Endothelial cell of umbilical vein (primary cell): ENCODE measurements at regions not wholly inside any gene's neighbourhood (a gene's known extent, or its start where the extent isn't known, plus 50 kb on each side); places are given as distances from the start of the nearest gene placed in this dataset.

Experiments used
- BruUV-seq: library from RNA; stranded (reverse); fragments of 400-500 nt; replicated peaks from 2 replicates; lab custom pipeline; 2021; lab: Mats Ljungman, UMichigan
- CTCF ChIA-PET: fragments of 300-600, 350-600 bp; sonication (Branson Sonifier 250); formaldehyde crosslinking; loops from one replicate; lab custom pipeline; 2021; ENCODE audit warnings: antibody characterized with exemption, inconsistent platforms; lab: Charles Lee
- POLR2A ChIA-PET: fragments of 300-600, 350-600 bp; sonication (Branson Sonifier 250); formaldehyde crosslinking; loops from one replicate; lab custom pipeline; 2021; ENCODE audit warnings: antibody characterized with exemption, inconsistent platforms; lab: Charles Lee
- DNase-seq: peaks from one replicate; pipeline ENCODE4 v3.0.0-alpha.2; 2011; ENCODE audit warnings: low read depth, low spot score
- FAIRE-seq: peaks from 2 replicates; lab custom pipeline; 2011; peaks lifted over from hg19 to GRCh38; lab: Jason Lieb, UNC
- H2AFZ ChIP-seq: 2 replicates; pipeline ENCODE4 v1.6.0; 2012; ENCODE audit warnings: low read depth, low read length, control low read depth, inconsistent platforms
- H3K27ac ChIP-seq: 2 replicates; pipeline ENCODE4 v1.5.1; 2011; ENCODE audit warnings: low read depth, mild to moderate bottlenecking, control low read depth, low read length, moderate library complexity; ENCODE audit not compliant: insufficient read depth
- H3K27me3 ChIP-seq, 2 experiments: 2 replicates each; pipeline versions ENCODE4 v1.6.0 to v1.6.1; 2011; ENCODE audit warnings: low read length in 2 of 2, mixed read lengths in 1 of 2; ENCODE audit not compliant: control insufficient read depth in 2 of 2, insufficient read depth in 2 of 2
- H3K36me3 ChIP-seq, 2 experiments: 2 replicates in 1 of 2; 3 replicates in 1 of 2; pipeline ENCODE4 v1.5.1; 2011; ENCODE audit warnings: low read length in 2 of 2, mild to moderate bottlenecking in 1 of 2, moderate library complexity in 1 of 2; ENCODE audit not compliant: control insufficient read depth in 2 of 2, insufficient read depth in 2 of 2; ENCODE audit errors: extremely low read depth in 1 of 2
- H3K4me1 ChIP-seq: 3 replicates; pipeline ENCODE4 v1.5.1; 2011; ENCODE audit warnings: mild to moderate bottlenecking, low read length; ENCODE audit not compliant: control insufficient read depth, insufficient read depth; ENCODE audit errors: extremely low read depth
- H3K4me2 ChIP-seq: 2 replicates; pipeline ENCODE4 v1.6.1; 2011; ENCODE audit warnings: low read length, control low read depth, mixed read lengths; ENCODE audit not compliant: insufficient read depth
- H3K4me3 ChIP-seq, 3 experiments: fragments of 200-600 bp in 1 of 3; sonication (generic), shearing (Covaris generic) in 1 of 3; replicated peaks in 1 of 3; 2 replicates each; pipeline ENCODE4 v1.5.1; 2011 to 2016; ENCODE audit warnings: control low read depth in 3 of 3, low read length in 3 of 3, mild to moderate bottlenecking in 2 of 3, inconsistent platforms in 1 of 3, low read depth in 1 of 3, moderate library complexity in 1 of 3; ENCODE audit not compliant: insufficient read depth in 1 of 3
- H3K79me2 ChIP-seq: 2 replicates; pipeline ENCODE4 v1.6.0; 2012; ENCODE audit warnings: low read length, inconsistent platforms; ENCODE audit not compliant: control insufficient read depth, insufficient read depth
- H3K9ac ChIP-seq: replicated peaks from 2 replicates; pipeline ENCODE3; 2011; ENCODE audit warnings: low read length, control low read depth; ENCODE audit not compliant: insufficient read depth; ENCODE audit errors: extremely low read depth
- H3K9me1 ChIP-seq: replicated peaks from 3 replicates; pipeline ENCODE4 v1.6.0; 2011; ENCODE audit warnings: mild to moderate bottlenecking, low read length; ENCODE audit not compliant: control insufficient read depth, insufficient read depth; ENCODE audit errors: extremely low read depth
- H3K9me3 ChIP-seq: replicated peaks from 2 replicates; pipeline ENCODE4 v1.5.1; 2012; ENCODE audit warnings: low read length, inconsistent platforms; ENCODE audit not compliant: control insufficient read depth, insufficient read depth
- H4K20me1 ChIP-seq: replicated peaks from 2 replicates; pipeline ENCODE3; 2011; ENCODE audit warnings: mild to moderate bottlenecking, low read length; ENCODE audit not compliant: control insufficient read depth, insufficient read depth; ENCODE audit errors: extremely low read depth
- CTCF ChIP-seq, 2 donors: IDR thresholded peaks; 1 replicate in 1 of 2; 2 replicates in 1 of 2; pipeline ENCODE4 v1.5.1; 2011; ENCODE audit warnings: low read length in 2 of 2, mild to moderate bottlenecking in 2 of 2, moderate library complexity in 2 of 2, control low read depth in 1 of 2, inconsistent platforms in 1 of 2, low read depth in 1 of 2; ENCODE audit not compliant: insufficient read depth in 1 of 2; ENCODE audit errors: extremely low read depth in 1 of 2
- EZH2 ChIP-seq: IDR thresholded peaks from 2 replicates; pipeline ENCODE4 v1.6.1; 2012; ENCODE audit warnings: borderline replicate concordance, low read depth, mild to moderate bottlenecking, moderate library complexity, low read length, inconsistent platforms; ENCODE audit not compliant: severe bottlenecking
- FOS ChIP-seq: IDR thresholded peaks from 2 replicates; pipeline ENCODE4 v1.6.1; 2011; ENCODE audit warnings: mild to moderate bottlenecking, low read length, moderate library complexity, borderline replicate concordance; ENCODE audit not compliant: insufficient read depth
- GATA2 ChIP-seq: IDR thresholded peaks from 2 replicates; pipeline ENCODE4 v1.7.0; 2011; ENCODE audit warnings: low read depth, mild to moderate bottlenecking, moderate library complexity, mixed read lengths, low read length; ENCODE audit not compliant: insufficient read length, insufficient read depth
- JUN ChIP-seq: IDR thresholded peaks from 2 replicates; pipeline ENCODE4 v1.6.1; 2011; ENCODE audit warnings: borderline replicate concordance, low read depth; ENCODE audit not compliant: insufficient read length, insufficient read depth
- MAX ChIP-seq: IDR thresholded peaks from 2 replicates; pipeline ENCODE4 v1.6.1; 2011; ENCODE audit not compliant: insufficient read depth, insufficient read length
- MYC ChIP-seq: IDR thresholded peaks from one replicate; pipeline ENCODE4 v1.6.1; 2011; ENCODE audit warnings: mild to moderate bottlenecking, low read depth, low read length
- POLR2A ChIP-seq: IDR thresholded peaks from 2 replicates; pipeline ENCODE4 v1.6.1; 2012; ENCODE audit warnings: low read depth, mild to moderate bottlenecking, control low read depth, low read length
- POLR2AphosphoS5 ChIP-seq: IDR thresholded peaks from 2 replicates; pipeline ENCODE4 v1.6.1; 2012; ENCODE audit warnings: low read depth, mild to moderate bottlenecking, control low read depth, low read length, moderate library complexity; ENCODE audit not compliant: insufficient read depth
- dilution Hi-C: fragments of 300-500 bp; cut with MboI; formaldehyde crosslinking; loops from one replicate; pipeline ENCODE4 v1.15.0; 2019; ENCODE audit warnings: low sequenced_read_pairs; ENCODE audit not compliant: extremely low pct_ligation_motif_present
- intact Hi-C: fragments of 100-400 bp; cut with micrococcal nuclease; formaldehyde crosslinking; loops from one replicate; pipeline ENCODE4 v1.10.0; 2022

- Histone ChIP-seq H4K20me1 (no peaks in the 10 kb centered on the region), H2AFZ (no peak overlapping the region), H3K27ac (no peak overlapping the region), H3K9me1 (no peaks in the 10 kb centered on the region), H3K9me3 (no peaks in the 10 kb centered on the region), H3K4me3 (no peak overlapping the region), H3K79me2 (no peaks in the 10 kb centered on the region), H3K9ac (no peak overlapping the region), H3K27me3 (peaks cover 0 to 9% of the 10 kb centered on the region in 2 experiments), H3K4me2 (no peak overlapping the region), H3K4me1 (no peaks in the 10 kb centered on the region), H3K36me3 (no peaks in the 10 kb centered on the region)
- DNase-seq (no peak), FAIRE-seq (no peak)
- CTCF ChIA-PET = interaction anchor here (0.6 to 2.0 kb wide), 3 partner anchors 11 to 21 kb away, joined by 3 to 4 read pairs (median 3); no protein-coding TSS in a partner anchor
- dilution Hi-C loops (no loop called here), intact Hi-C loops (no loop called here)
- POLR2A ChIA-PET = no interaction called here
- TF ChIP-seq POLR2AphosphoS5 (no peak), EZH2 (no peak), CTCF (IDR thresholded peaks at IDR 0.05; ENCODE audit: extremely low read depth in 1 of 2, insufficient read depth in 1 of 2, low read depth in 1 of 2, low read length in 2 of 2) (no peak), JUN (no peak)
- no TSS peak for BruUV-seq
Observed at GRCh38 chr11:116590844-116591570, 181.8 kb downstream of the BUD13 start.

GRCh38 chr11:116589402-116589801 is 183.4 kb downstream of the BUD13 start:
- dilution Hi-C loops = no loop called here
- Histone ChIP-seq H3K4me1 (no peaks in the 10 kb centered on the region), H4K20me1 (no peaks in the 10 kb centered on the region), H3K27me3 (peaks cover 6 to 9% of the 10 kb centered on the region in 2 experiments), H3K36me3 (no peaks in the 10 kb centered on the region), H3K9me1 (no peaks in the 10 kb centered on the region), H2AFZ (no peak overlapping the region), H3K27ac (no peak overlapping the region), H3K4me2 (no peak overlapping the region), H3K9me3 (no peaks in the 10 kb centered on the region), H3K4me3 (no peak overlapping the region), H3K79me2 (no peaks in the 10 kb centered on the region), H3K9ac (no peak overlapping the region)
- no peak for TF ChIP-seq CTCF (IDR thresholded peaks at IDR 0.05; ENCODE audit: extremely low read depth in 1 of 2, insufficient read depth in 1 of 2, low read depth in 1 of 2, low read length in 2 of 2)
- no peak for TF ChIP-seq GATA2
- no peak for TF ChIP-seq FOS
- no peak for TF ChIP-seq JUN
- no peak for TF ChIP-seq POLR2A
- no peak for TF ChIP-seq MYC
- TF ChIP-seq POLR2AphosphoS5 = no peak
- no peak for TF ChIP-seq MAX
- no peak for TF ChIP-seq EZH2
- FAIRE-seq (no peak), DNase-seq (no peak)
- CTCF ChIA-PET = interaction anchor here (2.0 kb wide), 1 partner anchor 12 kb away, joined by 4 read pairs; no protein-coding TSS in a partner anchor
- BruUV-seq = no TSS peak
- intact Hi-C loops = no loop called here
- POLR2A ChIA-PET = no interaction called here
